ENCODE measurements at regions not wholly inside any gene's neighbourhood (a gene's known extent, or its start where the extent isn't known, plus 50 kb on each side); places are given as distances from the start of the nearest gene placed in this dataset.
"Not testable (repeated sequence)": the region's sequence is repeated elsewhere in the genome, so short reads cannot be mapped to it uniquely, and the experiment has no call there.

DNA sequence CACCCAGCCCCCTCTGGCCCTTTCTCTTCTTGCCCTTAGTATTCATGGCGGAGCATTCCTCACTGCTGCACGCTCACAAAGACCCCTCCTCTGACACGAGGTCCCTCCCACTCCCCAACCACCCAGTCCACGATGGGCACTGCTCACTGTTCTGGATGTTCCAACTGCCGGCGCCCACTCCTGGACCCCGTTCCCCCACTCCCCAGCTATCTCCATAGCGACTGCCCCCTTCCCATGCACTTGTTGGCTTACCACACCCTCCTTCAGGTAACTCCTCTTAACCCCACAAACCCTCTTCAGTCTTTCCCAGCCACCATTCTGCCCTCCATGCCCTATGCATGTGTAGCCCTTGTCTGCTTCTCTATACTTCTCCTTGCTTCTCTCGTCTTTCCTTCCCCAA is 961.5 kb upstream of the DEFB115 start:
- not testable (repeated sequence) for DNase-seq

GRCh38 chr20:30297878-30298595 is 959.4 kb upstream of the DEFB115 start:
- not testable (repeated sequence) for DNase-seq

- not testable (repeated sequence) for DNase-seq
These were observed 957.2 kb upstream of the DEFB115 start for GRCh38 chr20:30300220-30300642.

GRCh38 chr20:30302786-30303185 is 954.7 kb upstream of the DEFB115 start:
- not testable (repeated sequence) for DNase-seq

- not testable (repeated sequence) for DNase-seq
These were observed 947.5 kb upstream of the DEFB115 start for GRCh38 chr20:30309938-30310337.

GRCh38 chr20:30310385-30310784 is 947.1 kb upstream of the DEFB115 start:
- DNase-seq = not testable (repeated sequence)

DNA sequence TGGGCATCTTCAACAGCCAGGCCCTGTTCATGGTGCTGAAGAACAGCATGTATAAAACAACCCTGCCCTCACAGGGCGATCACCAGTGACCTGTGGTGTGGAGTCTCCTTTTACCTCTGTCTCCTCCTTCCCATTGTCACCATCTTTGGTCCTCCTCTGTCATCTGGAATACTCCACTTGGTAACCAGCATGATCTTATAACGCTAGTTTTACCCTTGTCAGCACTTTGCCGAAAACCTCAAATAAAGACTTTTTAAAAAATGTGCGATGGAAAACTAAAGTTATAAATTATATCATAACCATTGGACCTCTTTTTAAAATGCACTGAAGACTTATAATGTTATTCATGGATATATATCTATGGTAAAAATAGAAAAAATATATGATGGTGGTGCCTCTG is 945.2 kb upstream of the DEFB115 start:
- not testable (repeated sequence) for DNase-seq

DNA sequence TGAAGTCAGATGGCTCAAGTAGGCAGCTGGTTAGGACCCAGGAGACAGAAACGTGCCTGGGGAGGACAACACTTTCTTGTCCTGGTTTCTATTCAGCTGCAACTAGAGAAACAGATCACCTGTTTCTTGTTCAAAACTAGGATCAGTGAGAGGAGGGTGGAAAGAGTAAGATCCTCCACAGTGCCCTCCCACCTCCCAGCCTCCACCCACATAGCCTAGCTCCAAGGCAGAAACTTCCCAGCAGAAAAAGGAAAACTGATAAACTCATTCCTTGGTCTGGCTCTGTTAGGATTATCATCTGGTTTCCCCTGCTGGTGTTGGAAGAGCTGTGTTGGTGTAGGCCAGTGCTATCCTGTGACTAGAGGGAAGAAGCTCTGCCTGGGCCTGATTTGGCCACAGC is 943.8 kb upstream of the DEFB115 start:
- not testable (repeated sequence) for DNase-seq

- DNase-seq = peak; percentile 1
These were observed 941.4 kb upstream of the DEFB115 start for GRCh38 chr20:30316063-30316462.

GRCh38 chr20:30316532-30317299 is 940.7 kb upstream of the DEFB115 start:
- not testable (repeated sequence) for DNase-seq

DNA sequence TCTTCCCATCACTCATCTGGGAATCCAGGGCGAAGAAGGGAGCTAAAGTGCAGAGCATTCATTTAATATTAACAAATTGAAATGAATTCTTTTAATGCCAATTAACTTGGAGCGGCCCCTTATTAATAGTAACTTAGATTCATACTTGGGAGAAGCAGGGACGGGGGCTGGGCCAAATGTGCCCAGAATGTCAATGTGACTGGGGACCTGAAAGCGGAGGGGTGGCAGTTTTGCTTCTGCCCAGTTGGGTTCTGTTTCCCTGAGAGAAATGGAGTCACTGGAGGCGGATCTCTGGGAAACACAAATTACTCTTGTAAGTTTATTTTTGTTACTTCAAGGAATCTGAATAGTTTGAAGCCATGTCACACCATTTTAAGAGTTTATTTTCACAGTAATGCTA is 923.7 kb upstream of the DEFB115 start:
- DNase-seq = not testable (repeated sequence)

GRCh38 chr20:30337556-30337955 is 919.9 kb upstream of the DEFB115 start:
- DNase-seq = peak; percentile 0

- DNase-seq = not testable (repeated sequence)
These were observed 908.5 kb upstream of the DEFB115 start for GRCh38 chr20:30348932-30349331.

DNA sequence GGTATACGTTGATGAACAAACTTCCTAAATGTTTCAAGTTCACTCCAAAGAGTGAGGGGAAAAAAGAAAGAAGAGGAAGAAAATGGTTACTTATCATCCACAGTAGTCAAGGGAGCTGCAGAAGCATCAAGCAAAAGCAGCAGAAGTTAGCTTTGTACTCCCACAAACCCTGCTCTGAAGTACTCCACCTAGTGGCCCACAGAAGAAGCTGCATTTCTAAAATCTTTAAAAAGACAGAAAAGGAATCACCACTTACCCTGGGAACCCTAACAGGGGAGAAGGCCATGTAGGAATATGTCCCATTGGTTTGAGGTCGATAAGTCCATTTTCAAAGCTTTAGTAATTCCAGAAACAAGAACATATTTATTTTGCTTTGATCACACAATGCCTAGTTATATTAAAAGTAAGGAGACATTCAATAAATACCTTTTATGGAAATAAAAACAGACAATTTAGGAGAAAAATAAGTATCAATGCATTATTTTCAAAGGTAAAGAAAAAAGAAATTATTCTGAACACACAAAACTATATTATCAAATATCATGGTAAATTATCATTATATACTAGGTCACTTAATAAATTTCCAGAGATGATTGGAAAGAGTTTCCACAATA is 900.5 kb upstream of the DEFB115 start:
- DNase-seq = not testable (repeated sequence)

GRCh38 chr20:30361756-30362155 is 895.7 kb upstream of the DEFB115 start:
- DNase-seq = not testable (repeated sequence)

DNA sequence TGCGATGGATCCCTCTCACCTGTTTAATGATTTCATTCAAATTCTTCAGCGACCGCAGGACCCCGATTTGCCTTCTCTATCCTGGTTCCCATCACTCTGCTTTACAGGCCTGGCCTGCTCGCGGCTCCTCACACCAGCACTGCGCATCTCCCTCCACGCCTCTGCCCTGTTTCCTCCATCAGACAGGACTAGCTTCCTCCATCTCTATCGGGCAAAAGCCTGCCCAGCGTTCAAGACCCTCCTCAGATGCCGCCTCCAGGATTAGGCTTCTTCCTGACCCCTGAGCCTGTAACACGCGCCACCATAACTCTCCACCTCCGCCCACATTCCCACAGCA is 881.1 kb upstream of the DEFB115 start:
- not testable (repeated sequence) for DNase-seq

DNA sequence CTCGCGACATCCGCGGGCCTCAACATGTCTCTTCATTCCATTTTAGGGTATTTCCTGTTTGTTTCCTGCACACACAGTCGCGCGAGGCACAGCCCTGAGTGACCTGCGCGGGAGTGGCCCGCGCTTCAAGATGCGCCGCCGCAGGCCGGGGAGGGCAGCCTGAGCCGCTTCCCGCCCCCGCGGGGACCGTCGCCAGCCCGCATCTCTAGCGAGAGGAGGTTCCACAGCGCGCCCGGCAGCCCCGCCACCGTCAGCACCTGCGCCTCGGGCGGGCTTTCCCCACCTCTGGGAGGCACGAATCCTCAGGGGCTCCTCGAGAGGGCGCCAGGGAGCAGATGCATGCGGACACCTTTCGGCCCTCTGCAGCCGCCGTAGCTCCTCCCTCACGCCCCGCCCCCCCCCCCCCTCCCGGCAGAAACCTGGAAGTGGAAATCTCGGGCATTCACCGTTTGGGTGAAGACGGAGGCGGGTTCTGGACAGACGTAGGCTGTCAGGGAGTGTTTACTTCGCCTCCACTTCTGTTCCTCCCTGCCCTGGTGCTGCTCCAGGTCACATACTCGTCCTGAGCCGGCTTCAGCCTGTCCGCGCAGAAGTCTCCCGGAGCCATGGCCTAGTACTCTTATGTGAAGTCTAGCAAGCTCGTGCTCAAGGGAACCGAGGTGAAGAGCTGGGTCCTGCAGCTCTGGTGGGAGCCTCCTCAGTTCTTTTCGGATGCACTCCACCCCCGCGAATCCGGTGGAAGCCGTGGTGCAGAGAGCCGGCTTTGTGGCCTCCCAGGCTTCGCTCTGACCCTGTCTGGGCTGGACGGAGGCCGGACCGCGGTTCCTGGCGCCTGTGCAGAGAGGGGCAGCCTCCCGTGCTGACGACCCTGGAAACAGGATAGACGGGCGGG is 880.5 kb upstream of the DEFB115 start:
- peak; percentile 52 for DNase-seq

GRCh38 chr20:30378317-30378716 is 879.1 kb upstream of the DEFB115 start:
- not testable (repeated sequence) for DNase-seq

- not testable (repeated sequence) for DNase-seq
These were observed 878.7 kb upstream of the DEFB115 start for GRCh38 chr20:30378721-30379120.

GRCh38 chr20:30384841-30385240 is 872.6 kb upstream of the DEFB115 start:
- DNase-seq = not testable (repeated sequence)

DNA sequence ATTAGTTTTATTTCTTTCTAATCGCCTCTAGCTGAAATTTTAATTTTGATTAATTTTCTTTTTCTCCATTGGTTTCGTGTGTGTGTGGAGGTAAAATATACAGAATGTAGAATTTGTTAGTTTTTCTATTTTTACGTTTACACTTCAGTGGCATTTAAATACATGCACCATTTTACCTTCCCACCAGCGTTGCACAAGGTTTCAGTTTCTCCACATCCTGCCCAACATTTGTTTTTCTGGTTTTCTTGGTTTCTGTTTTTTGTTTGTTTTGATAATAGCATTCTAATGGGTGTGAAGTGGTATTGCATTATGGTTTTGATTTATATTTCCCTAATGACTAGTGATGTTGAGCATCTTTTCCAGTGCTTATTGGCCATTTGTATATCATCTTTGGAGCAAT is 871.4 kb upstream of the DEFB115 start:
- not testable (repeated sequence) for DNase-seq

GRCh38 chr20:30387823-30388222 is 869.6 kb upstream of the DEFB115 start:
- not testable (repeated sequence) for DNase-seq
